Urinary bladder (tissue), 3 donors: ENCODE measurements at regions not wholly inside any gene's neighbourhood (a gene's known extent, or its start where the extent isn't known, plus 50 kb on each side); places are given as distances from the start of the nearest gene placed in this dataset.

Source experiments
- DNase-seq: peaks from one replicate; pipeline ENCODE4 v3.0.0-alpha.2; 2015; ENCODE audit errors: extremely low spot score
- H3K27ac ChIP-seq: one replicate; pipeline ENCODE4 v1.5.1; 2013; ENCODE audit warnings: low read depth, mild to moderate bottlenecking, moderate library complexity
- H3K36me3 ChIP-seq: one replicate; pipeline ENCODE4 v1.6.1; 2013; ENCODE audit warnings: mild to moderate bottlenecking, moderate library complexity; ENCODE audit not compliant: insufficient read depth
- H3K4me1 ChIP-seq: one replicate; pipeline ENCODE4 v1.6.1; 2013; ENCODE audit warnings: mild to moderate bottlenecking, moderate library complexity; ENCODE audit not compliant: insufficient read depth
- H3K4me3 ChIP-seq: one replicate; pipeline ENCODE4 v1.5.1; 2013; ENCODE audit warnings: low read depth, low read length
- WGBS: extraction: QIAGEN DNeasy Blood & Tissue Kit; methylation state at CpG from one replicate; pipeline ENCODE4 v1.1.7; 2013; 5-methylcytosine and 5-hydroxymethylcytosine counted together
- donor health status: healthy with polysubstance abuse.
- donor health status: healthy.

GRCh38 chr7:32428546-32428945 lies 61.6 kb downstream of the LSM5 start:
- WGBS = 7% methylated on average over 13 of the region's 13 CpGs
- Histone ChIP-seq H3K4me3 (no peak overlapping the region), H3K4me1 (no peaks in the 10 kb centered on the region), H3K36me3 (no peaks in the 10 kb centered on the region), H3K27ac (no peak overlapping the region)
- no peak for DNase-seq

DNA sequence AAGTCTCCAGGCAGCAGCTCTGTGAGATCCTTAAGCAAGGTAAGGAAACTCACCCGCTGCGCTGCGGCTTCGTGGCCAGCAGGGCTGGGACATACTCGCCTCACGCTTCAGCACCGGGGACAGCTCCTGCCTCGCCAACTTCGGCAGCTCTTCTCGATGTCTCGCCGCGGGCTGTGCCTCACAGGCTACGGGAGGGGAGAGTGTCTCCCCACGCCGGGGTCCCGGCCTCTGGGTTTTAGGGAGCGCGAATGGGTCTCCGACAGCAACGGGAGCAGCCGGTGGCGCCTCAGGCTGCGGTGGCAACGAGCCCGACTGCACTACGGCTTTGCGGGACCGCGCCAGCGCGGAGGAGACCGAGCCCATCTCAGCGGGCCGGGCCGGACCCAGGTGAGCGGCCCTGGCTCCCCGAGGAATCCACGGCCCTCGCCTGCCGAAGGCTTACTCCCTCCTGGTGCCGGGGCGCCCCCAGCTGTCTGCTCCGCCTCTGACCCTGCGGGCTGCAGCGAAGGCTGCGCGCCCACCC lies 62.4 kb downstream of the LSM5 start:
- DNase-seq = peak; percentile 3
- Histone ChIP-seq H3K36me3 (no peaks in the 10 kb centered on the region), H3K27ac (no peak overlapping the region), H3K4me3 (no peak overlapping the region), H3K4me1 (no peaks in the 10 kb centered on the region)
- 4% methylated on average over 48 of the region's 48 CpGs for WGBS

GRCh38 chr7:32416846-32417245 lies 73.3 kb downstream of the LSM5 start:
- no peaks in the 10 kb centered on the region for H3K4me1 ChIP-seq
- WGBS = 75% methylated on average over 8 of the region's 8 CpGs
- H3K27ac ChIP-seq = no peak overlapping the region
- no peak overlapping the region for H3K4me3 ChIP-seq
- H3K36me3 ChIP-seq = no peaks in the 10 kb centered on the region
- DNase-seq = no peak

DNA sequence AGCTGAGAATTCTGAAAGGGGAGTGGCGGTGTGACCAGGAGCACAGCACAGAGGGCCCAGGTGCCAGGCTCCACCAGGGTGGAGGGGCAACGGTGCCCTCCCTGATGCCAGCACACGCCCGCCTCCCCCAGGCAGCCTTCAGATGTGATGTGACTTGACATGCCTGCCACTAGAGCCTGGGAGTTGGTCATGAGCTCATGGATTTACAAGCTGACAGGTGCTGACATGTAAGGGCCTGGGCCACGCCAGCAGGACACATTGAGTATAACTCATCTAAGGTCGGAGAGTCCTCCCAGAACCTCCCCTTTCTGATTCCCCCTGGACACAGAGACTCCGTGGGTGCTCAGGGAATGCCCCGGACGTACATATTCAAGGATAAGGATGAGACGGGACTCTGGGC lies 74.2 kb downstream of the LSM5 start:
- H3K4me1 ChIP-seq = no peaks in the 10 kb centered on the region
- no peak overlapping the region for H3K4me3 ChIP-seq
- WGBS = 71% methylated on average over 10 of the region's 10 CpGs
- DNase-seq = no peak
- H3K36me3 ChIP-seq = no peaks in the 10 kb centered on the region
- no peak overlapping the region for H3K27ac ChIP-seq

DNA sequence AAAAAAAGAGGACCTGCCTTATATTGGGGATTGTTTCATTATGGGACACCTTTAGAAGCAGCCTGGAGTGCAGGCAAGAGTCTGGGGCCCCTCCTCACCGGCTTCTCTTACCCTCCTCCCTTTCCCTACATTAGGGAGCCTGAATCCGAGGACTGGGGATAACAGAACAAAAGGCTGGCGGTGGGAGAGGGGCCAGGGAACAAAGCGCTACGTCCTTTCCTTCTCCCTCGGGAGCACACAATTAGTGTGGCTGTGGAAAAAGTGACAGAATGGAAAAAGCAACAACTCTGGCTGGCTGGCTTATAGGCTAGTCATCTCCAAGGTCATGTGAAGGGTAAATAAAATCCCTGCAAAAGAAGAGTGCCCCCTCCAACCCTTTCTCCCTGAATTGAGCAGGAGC lies 74.7 kb downstream of the LSM5 start:
- Histone ChIP-seq H3K27ac (no peak overlapping the region), H3K4me3 (no peak overlapping the region), H3K36me3 (no peaks in the 10 kb centered on the region), H3K4me1 (no peaks in the 10 kb centered on the region)
- DNase-seq = no peak
- 57% methylated on average over 6 of the region's 6 CpGs for WGBS

GRCh38 chr7:32412471-32412870 lies 77.7 kb downstream of the LSM5 start:
- Histone ChIP-seq H3K4me1 (no peaks in the 10 kb centered on the region), H3K27ac (no peak overlapping the region), H3K4me3 (no peak overlapping the region), H3K36me3 (no peaks in the 10 kb centered on the region)
- no peak for DNase-seq
- WGBS = 66% methylated on average over 4 of the region's 4 CpGs

- H3K36me3 ChIP-seq = no peaks in the 10 kb centered on the region
- no peak for DNase-seq
- no peaks in the 10 kb centered on the region for H3K4me1 ChIP-seq
- WGBS = 93% methylated on average over 2 of the region's 2 CpGs
- no peak overlapping the region for H3K27ac ChIP-seq
- H3K4me3 ChIP-seq = no peak overlapping the region
Observed at GRCh38 chr7:32410545-32410944, 79.6 kb downstream of the LSM5 start.

- DNase-seq = no peak
- WGBS = 33% methylated on average over 1 of the region's 1 CpG
Observed at GRCh38 chr7:32406386-32406785, 83.8 kb downstream of the LSM5 start.

DNA sequence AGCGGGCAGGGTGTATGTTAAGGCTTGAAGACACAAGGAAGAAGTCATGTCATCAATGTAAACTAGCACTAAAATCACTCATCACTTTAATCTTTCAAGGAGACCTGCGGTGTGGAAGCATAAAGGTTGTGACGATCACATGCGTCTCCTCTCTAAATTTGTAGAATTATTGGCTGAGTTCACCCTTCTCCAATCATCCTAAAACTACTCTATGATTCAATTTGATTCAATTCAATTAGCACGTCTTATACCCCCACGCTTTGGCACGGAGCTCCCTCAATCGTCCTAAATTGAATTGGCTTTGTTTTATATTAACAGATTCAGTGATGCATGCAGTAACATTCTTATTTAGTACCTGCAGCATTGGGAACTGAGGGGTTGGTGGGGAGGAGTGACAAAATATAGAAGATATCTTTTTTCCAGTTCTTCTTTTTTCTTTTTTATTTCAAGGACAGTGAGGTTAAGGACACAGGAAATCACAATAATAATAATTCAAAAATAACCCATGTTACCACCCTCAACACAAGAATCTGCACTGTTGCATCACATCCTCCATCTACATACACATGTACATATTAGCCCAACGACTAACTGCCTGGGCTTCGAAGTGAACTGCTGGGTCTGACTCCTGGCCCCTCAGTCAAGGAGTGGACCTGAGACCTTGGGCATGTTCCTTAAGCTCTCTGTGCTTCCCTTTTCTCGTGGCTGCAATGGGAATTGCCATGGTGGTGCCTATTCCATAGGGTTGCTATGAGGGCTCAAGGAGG lies 86.5 kb downstream of the LSM5 start:
- Histone ChIP-seq H3K4me3 (no peak overlapping the region), H3K36me3 (no peaks in the 10 kb centered on the region), H3K4me1 (no peaks in the 10 kb centered on the region), H3K27ac (no peak overlapping the region)
- no peak for DNase-seq
- WGBS = 82% methylated on average over 11 of the region's 11 CpGs

More at GRCh38 chr7:32406386-32406785, 83.8 kb downstream of the LSM5 start:
- H3K36me3 ChIP-seq = no peaks in the 10 kb centered on the region
- H3K27ac ChIP-seq = no peak overlapping the region
- H3K4me3 ChIP-seq = no peak overlapping the region
- H3K4me1 ChIP-seq = no peaks in the 10 kb centered on the region

DNA sequence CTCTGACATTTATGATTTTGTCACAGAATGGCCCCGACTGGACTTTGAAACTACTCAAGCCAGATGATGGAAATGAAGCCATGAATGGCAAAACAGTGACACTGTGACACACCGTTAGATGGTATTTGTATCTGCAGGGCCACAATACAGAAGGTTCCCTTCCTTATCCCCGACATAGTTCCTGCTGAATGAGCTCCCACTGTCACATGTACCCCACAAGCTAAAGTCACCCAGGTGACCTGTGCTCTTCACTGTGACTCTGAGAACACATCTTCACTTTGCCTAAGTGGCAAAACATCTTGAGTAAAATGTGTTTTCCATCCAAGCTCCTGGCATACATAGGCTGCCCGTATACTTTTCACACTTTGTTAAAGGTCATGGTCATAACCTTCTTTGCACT lies 89.5 kb downstream of the LSM5 start:
- Histone ChIP-seq H3K27ac (no peak overlapping the region), H3K36me3 (no peaks in the 10 kb centered on the region), H3K4me1 (no peaks in the 10 kb centered on the region), H3K4me3 (no peak overlapping the region)
- DNase-seq = no peak
- WGBS = 68% methylated on average over 4 of the region's 4 CpGs

DNA sequence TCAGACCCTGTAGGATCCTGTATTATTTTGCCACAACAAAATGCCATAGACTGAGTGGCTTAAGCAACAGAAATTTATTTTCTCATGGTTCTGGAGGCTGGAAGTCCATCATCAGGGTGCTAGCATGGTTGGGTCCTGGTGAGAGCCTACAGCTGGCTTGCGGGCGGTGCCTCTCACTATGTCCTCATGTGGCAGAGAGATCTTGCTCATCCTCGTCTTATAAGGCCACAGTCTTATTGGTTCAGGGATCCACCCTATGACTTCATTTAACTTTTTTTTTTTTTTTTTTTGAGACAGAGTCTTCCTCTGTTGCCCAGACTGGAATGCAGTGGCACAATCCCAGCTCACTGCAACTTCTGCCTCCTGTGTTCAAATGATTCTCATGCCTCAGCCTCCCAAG lies 90.9 kb downstream of the LSM5 start:
- no peak for DNase-seq
- Histone ChIP-seq H3K4me3 (no peak overlapping the region), H3K27ac (no peak overlapping the region), H3K4me1 (no peaks in the 10 kb centered on the region), H3K36me3 (no peaks in the 10 kb centered on the region)
- WGBS = 75% methylated on average over 3 of the region's 3 CpGs

- H3K4me1 ChIP-seq = no peaks in the 10 kb centered on the region
Observed at GRCh38 chr7:32395168-32395567, 95.0 kb downstream of the LSM5 start.

GRCh38 chr7:32393861-32394260 lies 96.3 kb downstream of the LSM5 start:
- H3K4me1 ChIP-seq = no peaks in the 10 kb centered on the region
- H3K4me3 ChIP-seq = no peak overlapping the region
- no peak overlapping the region for H3K27ac ChIP-seq
- 57% methylated on average over 1 of the region's 1 CpG for WGBS
- H3K36me3 ChIP-seq = no peaks in the 10 kb centered on the region
- DNase-seq = no peak

More at GRCh38 chr7:32395168-32395567, 95.0 kb downstream of the LSM5 start:
- WGBS = 93% methylated on average over 1 of the region's 1 CpG
- Histone ChIP-seq H3K36me3 (no peaks in the 10 kb centered on the region), H3K4me3 (no peak overlapping the region), H3K27ac (no peak overlapping the region)
- no peak for DNase-seq

DNA sequence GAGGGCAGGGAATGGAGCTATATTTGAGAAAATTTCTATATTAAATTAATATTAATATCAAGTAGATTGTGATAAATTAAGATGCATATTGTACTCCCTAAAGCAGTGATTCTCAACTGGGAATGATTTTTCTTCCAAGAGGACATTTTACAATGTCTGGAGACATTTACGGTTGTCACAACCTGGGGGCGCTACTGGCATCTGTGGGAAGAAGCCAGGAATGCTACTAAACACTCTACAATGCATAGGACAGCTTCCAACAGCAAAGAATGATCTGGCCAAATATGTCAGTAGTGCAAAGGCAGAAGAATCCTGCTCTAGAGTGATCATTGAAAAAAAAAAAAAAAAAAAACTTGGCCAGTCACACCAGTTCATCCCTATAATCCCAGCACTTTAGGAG lies 100.0 kb downstream of the LSM5 start:
- DNase-seq = no peak
- no peak overlapping the region for H3K27ac ChIP-seq
- WGBS = 21% methylated on average over 2 of the region's 2 CpGs
- no peak overlapping the region for H3K4me3 ChIP-seq
- H3K4me1 ChIP-seq = no peaks in the 10 kb centered on the region
- H3K36me3 ChIP-seq = no peaks in the 10 kb centered on the region
